Smooth muscle cell (in vitro differentiated cells): ENCODE measurements at regions not wholly inside any gene's neighbourhood (a gene's known extent, or its start where the extent isn't known, plus 50 kb on each side); places are given as distances from the start of the nearest gene placed in this dataset.

Experiments used
- DNase-seq: peaks from one replicate; lab custom pipeline; 2025; ENCODE audit not compliant: unreplicated experiment; lab: John Stamatoyannopoulos, UW
- H2AFZ ChIP-seq: fragments of 200-600 bp; sonication (generic); 2 replicates; pipeline ENCODE4 v1.6.0; 2016; ENCODE audit warnings: antibody characterized with exemption, low read depth, mild to moderate bottlenecking
- H3F3A ChIP-seq: fragments of 200-600 bp; sonication (generic); 2 replicates; pipeline ENCODE4 v1.6.0; 2017; ENCODE audit warnings: antibody characterized with exemption, low read depth
- H3K27ac ChIP-seq: fragments of 200-600 bp; sonication (generic); 2 replicates; pipeline ENCODE4 v1.5.1; 2016; ENCODE audit warnings: low read depth, mild to moderate bottlenecking
- H3K27me3 ChIP-seq: fragments of 200-600 bp; sonication (generic); 2 replicates; pipeline ENCODE4 v1.6.1; 2016; ENCODE audit warnings: low read depth, mild to moderate bottlenecking
- H3K36me3 ChIP-seq: fragments of 200-600 bp; sonication (generic); 2 replicates; pipeline ENCODE4 v1.5.1; 2016; ENCODE audit warnings: low read depth
- H3K4me1 ChIP-seq: fragments of 200-600 bp; sonication (generic); 2 replicates; pipeline ENCODE4 v1.5.1; 2016; ENCODE audit warnings: low read depth
- H3K4me2 ChIP-seq: fragments of 200-600 bp; sonication (generic); 2 replicates; pipeline ENCODE4 v1.6.0; 2016; ENCODE audit warnings: mild to moderate bottlenecking
- H3K4me3 ChIP-seq: fragments of 200-600 bp; sonication (generic); 2 replicates; pipeline ENCODE4 v1.5.1; 2016; ENCODE audit warnings: mild to moderate bottlenecking
- H3K79me2 ChIP-seq: fragments of 200-600 bp; sonication (generic); 2 replicates; pipeline ENCODE4 v1.6.0; 2016; ENCODE audit warnings: low read depth, mild to moderate bottlenecking
- H3K9ac ChIP-seq: fragments of 200-600 bp; sonication (generic); 2 replicates; pipeline ENCODE4 v1.6.0; 2016; ENCODE audit warnings: low read depth
- H3K9me3 ChIP-seq: fragments of 200-600 bp; sonication (generic); replicated peaks from 2 replicates; pipeline ENCODE4 v1.5.1; 2016; ENCODE audit warnings: low read depth
- H4K20me1 ChIP-seq: fragments of 200-600 bp; sonication (generic); 2 replicates; pipeline ENCODE4 v1.6.0; 2016; ENCODE audit warnings: low read depth
- WGBS: methylation state at CpG from one replicate; pipeline ENCODE4 v1.1.7; 2016; ENCODE audit warnings: low lambda C conversion rate; 5-methylcytosine and 5-hydroxymethylcytosine counted together
- TF ChIP-seq, protein P1 (sequence below): fragments of 200-600 bp; sonication (generic); IDR thresholded peaks from 2 replicates; pipeline ENCODE4 v1.5.1; 2017; ENCODE audit warnings: borderline replicate concordance, mild to moderate bottlenecking, antibody characterized with exemption; ENCODE audit not compliant: insufficient read depth, poor library complexity, severe bottlenecking

DNA sequence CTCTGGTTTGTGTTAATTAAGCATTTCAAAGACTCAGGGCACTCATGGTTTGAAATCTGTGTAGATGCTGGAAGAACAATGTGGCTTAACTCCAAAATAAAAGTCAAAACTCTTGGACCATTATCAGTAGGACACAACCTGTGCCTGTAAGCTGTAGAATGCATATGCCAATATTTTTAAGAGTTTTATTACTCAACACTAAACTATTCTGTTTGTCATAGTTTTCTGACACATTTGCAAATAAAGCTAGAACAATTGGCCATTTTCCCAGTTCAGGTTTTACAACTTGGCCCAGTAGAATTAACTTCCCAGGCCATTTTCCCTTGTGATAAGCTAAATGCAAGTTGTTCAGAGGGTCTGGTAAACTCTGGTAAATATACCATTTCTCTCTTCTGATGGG, 713.1 kb downstream of the CBLN2 start:
- TF ChIP-seq, protein P1, sequence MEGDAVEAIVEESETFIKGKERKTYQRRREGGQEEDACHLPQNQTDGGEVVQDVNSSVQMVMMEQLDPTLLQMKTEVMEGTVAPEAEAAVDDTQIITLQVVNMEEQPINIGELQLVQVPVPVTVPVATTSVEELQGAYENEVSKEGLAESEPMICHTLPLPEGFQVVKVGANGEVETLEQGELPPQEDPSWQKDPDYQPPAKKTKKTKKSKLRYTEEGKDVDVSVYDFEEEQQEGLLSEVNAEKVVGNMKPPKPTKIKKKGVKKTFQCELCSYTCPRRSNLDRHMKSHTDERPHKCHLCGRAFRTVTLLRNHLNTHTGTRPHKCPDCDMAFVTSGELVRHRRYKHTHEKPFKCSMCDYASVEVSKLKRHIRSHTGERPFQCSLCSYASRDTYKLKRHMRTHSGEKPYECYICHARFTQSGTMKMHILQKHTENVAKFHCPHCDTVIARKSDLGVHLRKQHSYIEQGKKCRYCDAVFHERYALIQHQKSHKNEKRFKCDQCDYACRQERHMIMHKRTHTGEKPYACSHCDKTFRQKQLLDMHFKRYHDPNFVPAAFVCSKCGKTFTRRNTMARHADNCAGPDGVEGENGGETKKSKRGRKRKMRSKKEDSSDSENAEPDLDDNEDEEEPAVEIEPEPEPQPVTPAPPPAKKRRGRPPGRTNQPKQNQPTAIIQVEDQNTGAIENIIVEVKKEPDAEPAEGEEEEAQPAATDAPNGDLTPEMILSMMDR = no peak
- Histone ChIP-seq H4K20me1 (no peaks in the 10 kb centered on the region), H2AFZ (no peak overlapping the region), H3K4me2 (no peak overlapping the region), H3K36me3 (no peaks in the 10 kb centered on the region), H3K9ac (no peak overlapping the region), H3K9me3 (no peaks in the 10 kb centered on the region), H3K79me2 (no peaks in the 10 kb centered on the region), H3K4me3 (no peak overlapping the region), H3K27ac (no peak overlapping the region), H3K4me1 (no peaks in the 10 kb centered on the region), H3F3A (no peaks in the 10 kb centered on the region), H3K27me3 (no peaks in the 10 kb centered on the region)
- no peak for DNase-seq

DNA sequence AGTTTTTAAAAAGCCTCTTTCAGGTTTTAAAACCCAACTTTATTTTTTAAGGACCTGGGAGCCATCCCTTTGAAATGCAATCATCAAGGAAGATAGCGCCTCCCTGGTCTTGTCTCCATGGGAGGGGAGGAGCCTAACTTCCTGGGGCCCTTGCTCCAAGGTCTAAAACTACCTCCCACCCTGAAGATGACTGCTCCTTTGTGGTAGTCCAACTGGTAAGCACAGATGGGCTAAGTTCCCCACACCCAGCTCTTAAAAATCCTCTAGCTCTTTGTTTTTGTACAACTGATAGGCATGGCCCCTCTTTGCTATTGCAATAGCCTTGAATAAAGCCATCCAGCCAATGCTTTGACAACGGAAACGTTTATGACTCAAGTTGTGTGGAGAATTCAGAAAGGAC, 716.8 kb downstream of the CBLN2 start:
- no peaks in the 10 kb centered on the region for H3K9me3 ChIP-seq
- WGBS = 78% methylated on average over 3 of the region's 3 CpGs
- H4K20me1 ChIP-seq = no peaks in the 10 kb centered on the region
- no peak overlapping the region for H2AFZ ChIP-seq
- no peak overlapping the region for H3K4me2 ChIP-seq
- no peaks in the 10 kb centered on the region for H3K27me3 ChIP-seq
- no peak overlapping the region for H3K27ac ChIP-seq
- no peak overlapping the region for H3K9ac ChIP-seq
- no peaks in the 10 kb centered on the region for H3K79me2 ChIP-seq
- no peak overlapping the region for H3K4me3 ChIP-seq
- H3K4me1 ChIP-seq = no peaks in the 10 kb centered on the region
- H3K36me3 ChIP-seq = no peaks in the 10 kb centered on the region
- DNase-seq = no peak
- TF ChIP-seq, protein P1 = no peak
- no peaks in the 10 kb centered on the region for H3F3A ChIP-seq

DNA sequence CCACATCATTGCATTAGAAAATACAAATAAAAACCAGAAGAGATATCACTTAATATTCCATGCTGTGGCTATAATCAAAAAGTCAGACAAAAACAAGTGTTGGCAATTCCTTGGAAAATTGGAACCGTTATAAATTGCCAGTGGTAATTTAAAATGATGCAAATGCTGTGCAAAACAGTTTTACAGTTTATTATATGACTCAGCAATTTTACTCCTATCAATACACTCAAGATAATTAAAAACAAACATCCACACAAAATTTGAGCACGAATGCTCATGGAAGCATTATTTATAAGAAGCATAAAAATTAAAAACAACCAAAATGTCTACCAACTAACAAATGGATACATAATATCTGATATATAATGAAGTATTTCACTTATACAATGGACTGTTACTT, 728.8 kb downstream of the CBLN2 start:
- Histone ChIP-seq H3K79me2 (no peaks in the 10 kb centered on the region), H3K27ac (no peak overlapping the region), H2AFZ (no peak overlapping the region), H3K9me3 (no peaks in the 10 kb centered on the region), H3K4me2 (no peak overlapping the region), H3K36me3 (no peaks in the 10 kb centered on the region), H3K4me1 (no peaks in the 10 kb centered on the region), H4K20me1 (no peaks in the 10 kb centered on the region), H3F3A (no peaks in the 10 kb centered on the region), H3K27me3 (no peaks in the 10 kb centered on the region), H3K9ac (no peak overlapping the region), H3K4me3 (no peak overlapping the region)
- no peak for DNase-seq
- 74% methylated on average over 2 of the region's 2 CpGs for WGBS
- TF ChIP-seq, protein P1 = no peak

DNA sequence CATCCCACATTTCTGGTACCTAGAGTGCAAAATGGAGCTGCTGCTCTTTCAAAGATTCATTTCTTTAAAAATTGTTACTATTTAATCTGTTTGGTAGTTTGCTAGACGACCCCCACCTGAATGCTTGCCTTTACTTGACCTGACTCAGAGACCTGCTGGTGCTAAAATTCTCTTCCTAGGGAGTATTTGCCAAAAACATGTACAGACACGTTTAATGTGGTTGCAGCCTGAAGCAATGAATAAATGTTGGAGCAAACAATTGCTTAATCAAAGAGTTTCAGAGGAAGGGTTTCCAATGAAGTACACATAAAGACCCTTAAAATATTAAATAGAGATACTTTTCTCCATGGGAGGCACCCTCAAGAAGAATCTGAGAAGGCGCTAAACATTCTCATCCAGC, 734.4 kb downstream of the CBLN2 start:
- H3K4me1 ChIP-seq = no peaks in the 10 kb centered on the region
- no peaks in the 10 kb centered on the region for H4K20me1 ChIP-seq
- no peak overlapping the region for H2AFZ ChIP-seq
- WGBS = 62% methylated on average over 3 of the region's 3 CpGs
- DNase-seq = no peak
- no peaks in the 10 kb centered on the region for H3K9me3 ChIP-seq
- TF ChIP-seq, protein P1 = no peak
- no peaks in the 10 kb centered on the region for H3K27me3 ChIP-seq
- no peak overlapping the region for H3K4me3 ChIP-seq
- no peak overlapping the region for H3K27ac ChIP-seq
- H3K9ac ChIP-seq = no peak overlapping the region
- H3K79me2 ChIP-seq = no peaks in the 10 kb centered on the region
- no peak overlapping the region for H3K4me2 ChIP-seq
- no peaks in the 10 kb centered on the region for H3K36me3 ChIP-seq
- no peaks in the 10 kb centered on the region for H3F3A ChIP-seq
